ENCODE measurements at regions not wholly inside any gene's neighbourhood (a gene's known extent, or its start where the extent isn't known, plus 50 kb on each side); places are given as distances from the start of the nearest gene placed in this dataset.

- TF ChIP-seq ZNF462 (CRISPR knock-in tag; IDR thresholded peaks at IDR 0.05) = no peak
- TF ChIP-seq JUNB (IDR thresholded peaks at IDR 0.05; ENCODE audit: unreplicated experiment) = no peak
- TF ChIP-seq ETS1 (IDR thresholded peaks at IDR 0.05) = no peak
- no peak for TF ChIP-seq EZH2 (IDR thresholded peaks at IDR 0.05; ENCODE audit: low read depth, unreplicated experiment)
- no peak for TF ChIP-seq ZNF114 (CRISPR knock-in tag; IDR thresholded peaks at IDR 0.05)
- no peak for TF ChIP-seq CREB1 (CRISPR knock-in tag; IDR thresholded peaks at IDR 0.05; ENCODE audit: low read depth)
- TF ChIP-seq REST (IDR thresholded peaks at IDR 0.05; ENCODE audit: unreplicated experiment) = no peak
Measured at GRCh38 chr5:4011943-4012342, 416.3 kb downstream of the IRX1 start (continued).

Measured in GM23338 (cell line).